GM12878 (cell line): ENCODE measurements at regions not wholly inside any gene's neighbourhood (a gene's known extent, or its start where the extent isn't known, plus 50 kb on each side); places are given as distances from the start of the nearest gene placed in this dataset.
"Not testable (repeated sequence)": the region's sequence is repeated elsewhere in the genome, so short reads cannot be mapped to it uniquely, and the experiment has no call there.

Experiments
- ATAC-seq: fragments of 200-7000 bp; cut with Tn5 transposase; 3 replicates; pipeline ENCODE4 v1.9.1; 2020; ENCODE audit warnings: mild to moderate bottlenecking, moderate library complexity
- BruUV-seq: library from RNA; stranded (reverse); fragments of 400-500 nt; replicated peaks from 2 replicates; lab custom pipeline; 2021; lab: Mats Ljungman, UMichigan
- CTCF ChIA-PET: fragments of 300-600 bp; sonication (Branson Sonifier 250); formaldehyde crosslinking; extraction: SDS; loops from one replicate; lab custom pipeline; 2021; ENCODE audit warnings: inconsistent platforms; lab: Yijun Ruan, JAX
- POLR2A ChIA-PET: fragments of 350-600 bp; formaldehyde crosslinking; extraction: SDS; loops from one replicate; lab custom pipeline; 2021; ENCODE audit warnings: inconsistent platforms; lab: Charles Lee
- RAD21 ChIA-PET: fragments of 300-600 bp; sonication (Branson Sonifier 250); formaldehyde crosslinking; loops from one replicate; lab custom pipeline; 2023; ENCODE audit warnings: antibody characterized with exemption; ENCODE audit not compliant: unreplicated experiment; lab: Charles Lee
- SMC1A ChIA-PET: fragments of 300-600 bp; sonication (Branson Sonifier 250); formaldehyde crosslinking; loops from one replicate; lab custom pipeline; 2023; ENCODE audit not compliant: unreplicated experiment, uncharacterized antibody; lab: Charles Lee
- DNase-seq: peaks from one replicate; pipeline ENCODE4 v3.0.0-alpha.2; 2011; ENCODE audit warnings: low read depth, low spot score
- FAIRE-seq: peaks from 3 replicates; lab custom pipeline; 2011; peaks lifted over from hg19 to GRCh38; lab: Jason Lieb, UNC
- H2AFZ ChIP-seq: 2 replicates; pipeline ENCODE4 v1.6.0; 2011; ENCODE audit warnings: low read depth, low read length, control low read depth; ENCODE audit not compliant: control insufficient read depth
- H3K27ac ChIP-seq: 2 replicates; pipeline ENCODE4 v1.5.1; 2011; ENCODE audit warnings: control low read depth; ENCODE audit not compliant: control insufficient read depth, insufficient read depth
- H3K27me3 ChIP-seq, 2 experiments: replicated peaks in 1 of 2; 2 replicates each; pipeline versions ENCODE4 v1.6.0 to v1.6.1; 2011; ENCODE audit warnings: low read length in 1 of 2; ENCODE audit not compliant: control insufficient read depth in 2 of 2, insufficient read depth in 2 of 2
- H3K36me3 ChIP-seq, 2 experiments: 2 replicates each; pipeline ENCODE4 v1.5.1; 2011; ENCODE audit warnings: low read length in 1 of 2; ENCODE audit not compliant: control insufficient read depth in 2 of 2, insufficient read depth in 2 of 2
- H3K4me1 ChIP-seq: 2 replicates; pipeline ENCODE4 v1.6.1; 2011; ENCODE audit warnings: mild to moderate bottlenecking, low read length, moderate library complexity, mixed read lengths; ENCODE audit not compliant: control insufficient read depth, insufficient read depth
- H3K4me2 ChIP-seq: 2 replicates; pipeline ENCODE4 v1.6.0; 2011; ENCODE audit warnings: control low read depth; ENCODE audit not compliant: control insufficient read depth, insufficient read depth
- H3K4me3 ChIP-seq: fragments of 200-600 bp; sonication (generic); 2 replicates; pipeline ENCODE4 v1.5.1; 2016
- H3K79me2 ChIP-seq: 2 replicates; pipeline ENCODE4 v1.6.0; 2011; ENCODE audit warnings: low read length; ENCODE audit not compliant: control insufficient read depth, insufficient read depth
- H3K9ac ChIP-seq: 2 replicates; pipeline ENCODE4 v1.8.0; 2011; ENCODE audit warnings: low read length, control low read depth, mixed read lengths; ENCODE audit not compliant: control insufficient read depth, insufficient read depth
- H3K9me3 ChIP-seq: replicated peaks from 3 replicates; pipeline ENCODE4 v1.5.1; 2011; ENCODE audit warnings: mild to moderate bottlenecking, low read length; ENCODE audit not compliant: control insufficient read depth, insufficient read depth
- H4K20me1 ChIP-seq: 2 replicates; pipeline ENCODE4 v1.6.0; 2011; ENCODE audit not compliant: control insufficient read depth, insufficient read depth
- BCL11A ChIP-seq: IDR thresholded peaks from 2 replicates; pipeline ENCODE4 v1.6.1; 2011; ENCODE audit warnings: low read depth, low read length
- CEBPB ChIP-seq, 2 experiments: fragments of 150-350 bp in 1 of 2; IDR thresholded peaks; 2 replicates each; pipeline ENCODE4 v1.6.1; 2012 to 2014; ENCODE audit warnings: low read depth in 2 of 2, low read length in 2 of 2, borderline replicate concordance in 1 of 2, inconsistent platforms in 1 of 2
- CHD4 ChIP-seq: fragments of 200-600 bp; sonication (generic); IDR thresholded peaks from 2 replicates; pipeline ENCODE4 v1.6.1; 2016; ENCODE audit warnings: mild to moderate bottlenecking
- IKZF1 ChIP-seq: fragments of 450-650 bp; conservative IDR thresholded peaks from 2 replicates; pipeline ENCODE4 v1.6.1; 2017; ENCODE audit warnings: antibody characterized with exemption, mild to moderate bottlenecking
- JUNB ChIP-seq: IDR thresholded peaks from 2 replicates; pipeline ENCODE4 v1.6.1; 2016; ENCODE audit warnings: antibody characterized with exemption, mild to moderate bottlenecking
- MXI1 ChIP-seq: fragments of 150-350 bp; IDR thresholded peaks from 2 replicates; pipeline ENCODE4 v1.6.1; 2011; ENCODE audit warnings: low read depth, mild to moderate bottlenecking, inconsistent platforms, low read length, improper control_type of control experiment
- RBBP5 ChIP-seq: fragments of 200-600 bp; sonication (generic); conservative IDR thresholded peaks from 2 replicates; pipeline ENCODE4 v1.6.1; 2016
- RFX5 ChIP-seq: IDR thresholded peaks from 2 replicates; pipeline ENCODE4 v1.6.1; 2011; ENCODE audit warnings: low read depth, low read length, improper control_type of control experiment
- RUNX3 ChIP-seq: IDR thresholded peaks from 2 replicates; pipeline ENCODE4 v1.6.1; 2012; ENCODE audit warnings: low read length, inconsistent platforms
- SIN3A ChIP-seq: IDR thresholded peaks from 2 replicates; pipeline ENCODE4 v1.6.1; 2012; ENCODE audit warnings: low read depth, low read length, improper control_type of control experiment
- SIX5 ChIP-seq: IDR thresholded peaks from 2 replicates; pipeline ENCODE4 v1.6.1; 2011; ENCODE audit warnings: mild to moderate bottlenecking, low read depth, low read length, moderate library complexity; ENCODE audit not compliant: severe bottlenecking
- SMAD5 ChIP-seq: IDR thresholded peaks from 2 replicates; pipeline ENCODE4 v1.6.1; 2016; ENCODE audit warnings: antibody characterized with exemption, low read depth
- SMARCA5 ChIP-seq: fragments of 450-650 bp; IDR thresholded peaks from 2 replicates; pipeline ENCODE4 v1.6.1; 2017; ENCODE audit warnings: mild to moderate bottlenecking
- STAT1 ChIP-seq: fragments of 450-650 bp; conservative IDR thresholded peaks from 2 replicates; pipeline ENCODE4 v1.6.1; 2014; ENCODE audit warnings: antibody characterized with exemption, mild to moderate bottlenecking
- YBX1 ChIP-seq: fragments of 450-650 bp; IDR thresholded peaks from 2 replicates; pipeline ENCODE4 v1.6.1; 2016; ENCODE audit warnings: antibody characterized with exemption
- ZZZ3 ChIP-seq: IDR thresholded peaks from 2 replicates; pipeline ENCODE4 v1.6.1; 2011; ENCODE audit warnings: low read depth; ENCODE audit not compliant: control insufficient read depth, insufficient read length
- WGBS: methylation state at CpG from one replicate; pipeline ENCODE4 v1.1.6; 2016; ENCODE audit warnings: low lambda C conversion rate; ENCODE audit not compliant: insufficient replicate concordance, insufficient coverage; ENCODE audit errors: missing lambda C conversion rate; 5-methylcytosine and 5-hydroxymethylcytosine counted together
- in situ Hi-C: fragments of 300-500 bp; cut with MboI; formaldehyde crosslinking; loops from 9 replicates; pipeline ENCODE4 v1.14.3; 2018; ENCODE audit warnings: mixed read lengths
- intact Hi-C: fragments of 100-400 bp; cut with micrococcal nuclease; formaldehyde crosslinking; loops from one replicate; pipeline ENCODE4 v1.14.2; 2022; ENCODE audit not compliant: unreplicated experiment

DNA sequence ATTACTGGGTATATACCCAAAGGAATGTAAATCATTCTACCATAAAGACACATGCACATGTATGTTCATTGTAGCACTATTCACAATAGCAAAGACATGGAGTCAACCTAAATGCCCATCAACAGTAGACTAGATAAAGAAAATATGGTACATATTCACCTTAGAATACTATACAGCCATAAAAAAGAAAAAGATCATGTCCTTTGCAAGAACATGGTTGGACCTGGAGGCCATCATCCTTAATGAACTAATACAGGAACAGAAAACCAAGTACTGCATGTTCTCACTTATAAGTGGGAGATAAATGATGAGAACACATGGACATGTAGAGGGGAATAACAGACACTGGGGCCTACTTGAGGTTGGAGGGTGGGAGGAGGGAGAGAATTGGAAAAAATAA is 133.2 kb upstream of the RASA1 start:
- ATAC-seq, H3K9me3 ChIP-seq, H3K4me2 ChIP-seq, H4K20me1 ChIP-seq, H3K36me3 ChIP-seq, POLR2A ChIA-PET, H3K27me3 ChIP-seq, DNase-seq, H3K4me3 ChIP-seq, intact Hi-C loops, FAIRE-seq, H3K4me1 ChIP-seq, H2AFZ ChIP-seq, BruUV-seq, H3K79me2 ChIP-seq, CTCF ChIA-PET, in situ Hi-C loops, H3K27ac ChIP-seq, H3K9ac ChIP-seq: not testable (repeated sequence)
- ChIA-PET SMC1A (interaction anchor here (0.5 to 2.2 kb wide), 5 partner anchors 12 to 121 kb away, joined by 3 to 6 read pairs (median 4); no protein-coding TSS in a partner anchor), RAD21 (interaction anchor here (0.6 kb wide), 1 partner anchor 17 kb away, joined by 3 read pairs; no protein-coding TSS in a partner anchor)

DNA sequence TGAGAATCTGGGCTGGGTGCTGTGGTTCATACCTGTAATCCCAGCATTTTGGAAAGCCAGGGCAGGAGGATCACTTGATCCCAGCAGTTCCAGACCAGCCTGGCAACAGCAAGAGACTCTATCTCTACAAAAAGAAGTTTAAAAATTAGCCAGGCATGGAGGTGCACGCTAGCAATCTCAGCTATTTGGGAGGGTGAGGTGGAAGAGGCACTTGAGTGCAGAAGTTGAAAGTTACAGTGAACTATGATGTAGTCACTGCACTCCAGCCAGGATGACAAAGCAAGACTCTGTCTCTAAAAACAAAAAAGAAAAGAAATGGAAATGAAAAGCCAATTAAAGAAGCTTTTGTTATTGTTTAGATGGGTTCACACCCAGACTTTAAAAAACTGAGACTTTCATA is 131.6 kb upstream of the RASA1 start:
- Histone ChIP-seq H3K4me1 (no peaks in the 10 kb centered on the region), H3K4me2 (no peak overlapping the region), H3K27ac (no peak overlapping the region), H3K36me3 (no peaks in the 10 kb centered on the region), H3K79me2 (no peaks in the 10 kb centered on the region), H3K9ac (no peak overlapping the region), H3K9me3 (no peaks in the 10 kb centered on the region; the same call in 2 of the 3 replicates), H3K4me3 (no peak overlapping the region), H3K27me3 (no peaks in the 10 kb centered on the region), H2AFZ (no peak overlapping the region), H4K20me1 (no peaks in the 10 kb centered on the region)
- DNase-seq, result no peak
- WGBS, result 40% methylated on average over 1 of the region's 1 CpG
- TF ChIP-seq BCL11A (no peak), STAT1 (no peak), SIX5 (no peak), YBX1 (no peak), CHD4 (no peak), SIN3A (no peak), SMAD5 (no peak), IKZF1 (no peak), RFX5 (no peak), JUNB (no peak), RUNX3 (no peak), MXI1 (no peak), SMARCA5 (no peak), CEBPB (IDR thresholded peaks at IDR 0.05; ENCODE audit: borderline replicate concordance in 1 of 2, low read depth in 2 of 2, low read length in 2 of 2) (no peak), RBBP5 (no peak), ZZZ3 (no peak)
- no peak; the same call in 2 of the 3 replicates for ATAC-seq
- intact Hi-C loops (no loop called here), in situ Hi-C loops (no loop called here)
- POLR2A ChIA-PET, result no interaction called here
- RAD21 ChIA-PET, result interaction anchor here (1.1 kb wide), 1 partner anchor 13 kb away, joined by 5 read pairs; no protein-coding TSS in a partner anchor
- no TSS peak for BruUV-seq
- no peak for FAIRE-seq
- SMC1A ChIA-PET, result interaction anchor here (1.0 to 2.2 kb wide), 6 partner anchors 9 to 45 kb away, joined by 3 to 12 read pairs (median 4); no protein-coding TSS in a partner anchor
- CTCF ChIA-PET, result no interaction called here
